ENCODE measurements at regions not wholly inside any gene's neighbourhood (a gene's known extent, or its start where the extent isn't known, plus 50 kb on each side); places are given as distances from the start of the nearest gene placed in this dataset.

DNA sequence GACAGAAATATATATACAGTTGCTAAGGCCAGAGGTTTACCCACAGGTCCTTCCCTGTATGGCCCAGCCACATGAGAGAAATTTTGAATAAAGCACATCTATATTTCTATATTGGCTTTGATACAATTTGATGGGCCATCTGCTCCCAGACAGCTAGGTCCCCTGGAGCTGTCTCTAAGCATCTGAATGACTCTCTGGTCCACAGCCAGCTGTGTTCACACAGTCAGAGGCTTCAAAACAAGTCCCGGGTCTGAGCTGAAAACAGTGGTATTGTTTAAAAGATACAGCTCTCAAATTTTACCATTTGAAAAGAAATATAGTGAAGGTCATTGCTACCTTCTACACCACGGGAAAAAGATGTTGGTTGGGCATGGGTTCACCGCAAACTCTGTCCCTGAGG lies 161.1 kb downstream of the SLC35B3 start:
- Mint-ChIP-seq H3K4me1 (ENCODE audit: insufficient read depth, unreplicated experiment) (no peaks in the 10 kb centered on the region), H3K4me3 (ENCODE audit: unreplicated experiment) (no peak overlapping the region), H3K27me3 (ENCODE audit: insufficient read depth, unreplicated experiment) (no peaks in the 10 kb centered on the region), H3K9me3 (ENCODE audit: unreplicated experiment) (no peaks in the 10 kb centered on the region), H3K27ac (ENCODE audit: low read depth, unreplicated experiment) (no peak overlapping the region), H3K36me3 (ENCODE audit: insufficient read depth, unreplicated experiment) (no peaks in the 10 kb centered on the region)
- TF ChIP-seq, protein P1, sequence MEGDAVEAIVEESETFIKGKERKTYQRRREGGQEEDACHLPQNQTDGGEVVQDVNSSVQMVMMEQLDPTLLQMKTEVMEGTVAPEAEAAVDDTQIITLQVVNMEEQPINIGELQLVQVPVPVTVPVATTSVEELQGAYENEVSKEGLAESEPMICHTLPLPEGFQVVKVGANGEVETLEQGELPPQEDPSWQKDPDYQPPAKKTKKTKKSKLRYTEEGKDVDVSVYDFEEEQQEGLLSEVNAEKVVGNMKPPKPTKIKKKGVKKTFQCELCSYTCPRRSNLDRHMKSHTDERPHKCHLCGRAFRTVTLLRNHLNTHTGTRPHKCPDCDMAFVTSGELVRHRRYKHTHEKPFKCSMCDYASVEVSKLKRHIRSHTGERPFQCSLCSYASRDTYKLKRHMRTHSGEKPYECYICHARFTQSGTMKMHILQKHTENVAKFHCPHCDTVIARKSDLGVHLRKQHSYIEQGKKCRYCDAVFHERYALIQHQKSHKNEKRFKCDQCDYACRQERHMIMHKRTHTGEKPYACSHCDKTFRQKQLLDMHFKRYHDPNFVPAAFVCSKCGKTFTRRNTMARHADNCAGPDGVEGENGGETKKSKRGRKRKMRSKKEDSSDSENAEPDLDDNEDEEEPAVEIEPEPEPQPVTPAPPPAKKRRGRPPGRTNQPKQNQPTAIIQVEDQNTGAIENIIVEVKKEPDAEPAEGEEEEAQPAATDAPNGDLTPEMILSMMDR (IDR thresholded peaks at IDR 0.05; ENCODE audit: unreplicated experiment), result no peak
- intact Hi-C loops (cut with micrococcal nuclease), result no loop called here
- CTCF ChIA-PET, result interaction anchor here (0.5 to 0.7 kb wide), 2 partner anchors 27 to 54 kb away, joined by 3 read pairs; no protein-coding TSS in a partner anchor
- POLR2A ChIA-PET, result interaction anchor here (1.2 kb wide), 1 partner anchor 10 kb away, joined by 3 read pairs; no protein-coding TSS in a partner anchor
- BruUV-seq (replicated peaks), result no TSS peak
- no peak for DNase-seq (ENCODE audit: unreplicated experiment)

- no TSS peak for BruUV-seq (replicated peaks)
- Mint-ChIP-seq H3K9me3 (ENCODE audit: unreplicated experiment) (no peaks in the 10 kb centered on the region), H3K27me3 (ENCODE audit: insufficient read depth, unreplicated experiment) (no peaks in the 10 kb centered on the region), H3K4me3 (ENCODE audit: unreplicated experiment) (no peak overlapping the region), H3K36me3 (ENCODE audit: insufficient read depth, unreplicated experiment) (no peaks in the 10 kb centered on the region), H3K4me1 (ENCODE audit: insufficient read depth, unreplicated experiment) (peaks cover 9% of the 10 kb centered on the region), H3K27ac (ENCODE audit: low read depth, unreplicated experiment) (no peak overlapping the region)
- DNase-seq (ENCODE audit: unreplicated experiment), result no peak
- TF ChIP-seq, protein P1 (IDR thresholded peaks at IDR 0.05; ENCODE audit: unreplicated experiment), result no peak
- intact Hi-C loops (cut with micrococcal nuclease), result no loop called here
- CTCF ChIA-PET, result no interaction called here
- POLR2A ChIA-PET, result interaction anchor here (0.6 kb wide), 1 partner anchor 509 kb away, joined by 3 read pairs; no protein-coding TSS in a partner anchor
Observed at GRCh38 chr6:8269872-8270454, 165.4 kb downstream of the SLC35B3 start.

DNA sequence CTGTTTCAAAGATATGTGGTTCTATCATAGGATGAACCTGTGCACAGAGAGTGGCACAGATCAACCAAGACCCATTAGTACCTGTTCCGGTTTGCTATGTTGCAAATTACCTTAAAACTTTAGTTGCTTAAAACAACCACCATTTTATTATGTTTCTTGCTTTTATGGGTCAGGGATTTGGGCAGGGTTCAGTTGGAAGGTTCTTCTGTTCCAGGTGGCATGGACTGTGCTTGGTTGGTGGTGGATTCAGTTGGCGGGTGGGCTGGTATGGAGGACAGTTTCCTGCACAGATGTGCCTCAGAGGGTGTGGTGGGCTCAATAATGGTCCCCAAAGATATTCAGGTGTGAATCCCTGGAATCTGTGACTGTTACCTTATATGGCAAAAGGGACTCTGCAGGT lies 166.3 kb downstream of the SLC35B3 start:
- CTCF ChIA-PET, result no interaction called here
- POLR2A ChIA-PET, result interaction anchor here (0.9 kb wide), 1 partner anchor 10 kb away, joined by 3 read pairs; no protein-coding TSS in a partner anchor
- no peaks in the 10 kb centered on the region for H3K36me3 Mint-ChIP-seq (ENCODE audit: insufficient read depth, unreplicated experiment)
- no peak overlapping the region for H3K27ac Mint-ChIP-seq (ENCODE audit: low read depth, unreplicated experiment)
- no peaks in the 10 kb centered on the region for H3K9me3 Mint-ChIP-seq (ENCODE audit: unreplicated experiment)
- DNase-seq (ENCODE audit: unreplicated experiment), result no peak
- no peaks in the 10 kb centered on the region for H3K27me3 Mint-ChIP-seq (ENCODE audit: insufficient read depth, unreplicated experiment)
- no TSS peak for BruUV-seq (replicated peaks)
- peaks cover 9% of the 10 kb centered on the region for H3K4me1 Mint-ChIP-seq (ENCODE audit: insufficient read depth, unreplicated experiment)
- intact Hi-C loops (cut with micrococcal nuclease), result no loop called here
- no peak overlapping the region for H3K4me3 Mint-ChIP-seq (ENCODE audit: unreplicated experiment)
- TF ChIP-seq, protein P1 (IDR thresholded peaks at IDR 0.05; ENCODE audit: unreplicated experiment), result no peak

DNA sequence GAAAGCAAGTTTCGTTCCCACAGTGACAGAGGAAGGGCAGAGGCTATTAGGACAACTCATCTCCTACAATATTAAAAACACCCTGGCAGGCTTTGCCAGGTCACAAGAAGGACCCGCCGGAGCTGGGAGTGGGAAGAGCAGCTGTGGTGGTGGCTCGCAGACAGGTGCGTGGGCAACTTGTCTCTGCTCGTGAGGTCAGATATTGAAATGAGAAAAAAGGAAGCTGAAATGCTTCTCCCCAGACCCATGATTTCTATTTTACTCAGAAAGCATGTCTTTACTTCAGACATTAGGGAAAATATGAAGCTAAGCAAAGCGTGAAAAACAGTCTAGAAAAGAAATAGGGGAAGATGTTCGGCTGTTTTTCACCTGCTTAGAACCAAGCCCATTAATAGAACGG lies 166.3 kb upstream of the EEF1E1 start:
- no peaks in the 10 kb centered on the region for H3K27me3 Mint-ChIP-seq (ENCODE audit: insufficient read depth, unreplicated experiment)
- no peak for DNase-seq (ENCODE audit: unreplicated experiment)
- no peaks in the 10 kb centered on the region for H3K9me3 Mint-ChIP-seq (ENCODE audit: unreplicated experiment)
- peaks cover 9% of the 10 kb centered on the region for H3K4me1 Mint-ChIP-seq (ENCODE audit: insufficient read depth, unreplicated experiment)
- TF ChIP-seq, protein P1 (IDR thresholded peaks at IDR 0.05; ENCODE audit: unreplicated experiment), result no peak
- intact Hi-C loops (cut with micrococcal nuclease), result no loop called here
- POLR2A ChIA-PET, result interaction anchor here (0.9 kb wide), 1 partner anchor 10 kb away, joined by 3 read pairs; no protein-coding TSS in a partner anchor
- no peaks in the 10 kb centered on the region for H3K36me3 Mint-ChIP-seq (ENCODE audit: insufficient read depth, unreplicated experiment)
- CTCF ChIA-PET, result no interaction called here
- H3K27ac Mint-ChIP-seq (ENCODE audit: low read depth, unreplicated experiment), result peak overlapping the region; percentile 71
- no peak overlapping the region for H3K4me3 Mint-ChIP-seq (ENCODE audit: unreplicated experiment)
- no TSS peak for BruUV-seq (replicated peaks)

Measured in MCF 10A (cell line).